ENCODE measurements at regions not wholly inside any gene's neighbourhood (a gene's known extent, or its start where the extent isn't known, plus 50 kb on each side); places are given as distances from the start of the nearest gene placed in this dataset.
"Not testable (repeated sequence)": the region's sequence is repeated elsewhere in the genome, so short reads cannot be mapped to it uniquely, and the experiment has no call there.

- not testable (repeated sequence) for DNase-seq (ENCODE audit: low spot score)
These were observed 195.3 kb downstream of the KLRB1 start for GRCh38 chr12:9412459-9412858.

- DNase-seq (ENCODE audit: low spot score) = not testable (repeated sequence)
These were observed 196.0 kb downstream of the KLRB1 start for GRCh38 chr12:9411616-9412268.

DNA sequence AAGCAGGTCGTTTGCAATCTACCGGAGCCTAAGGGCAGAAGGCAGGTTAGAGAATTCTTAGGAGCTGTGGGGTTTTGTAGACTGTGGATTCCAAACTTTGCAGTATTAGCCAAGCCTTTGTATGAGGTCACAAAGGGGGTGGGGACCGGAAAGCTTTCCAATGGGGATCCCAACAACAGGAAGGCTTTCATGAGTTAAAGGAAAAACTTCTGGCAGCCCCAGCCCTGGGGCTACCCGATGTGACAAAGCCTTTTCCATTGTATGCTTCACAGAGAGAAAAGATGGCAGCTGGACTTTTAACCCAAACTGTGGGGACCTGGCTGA lies 199.2 kb upstream of the PZP start:
- DNase-seq (ENCODE audit: low spot score) = not testable (repeated sequence)

GRCh38 chr12:9406564-9407424 lies 198.6 kb upstream of the PZP start:
- no peak for DNase-seq (ENCODE audit: low spot score)

GRCh38 chr12:9405886-9406563 lies 197.8 kb upstream of the PZP start:
- DNase-seq (ENCODE audit: low spot score) = no peak

- no peak for DNase-seq (ENCODE audit: low spot score)
These were observed 196.5 kb upstream of the PZP start for GRCh38 chr12:9404469-9405260.

DNA sequence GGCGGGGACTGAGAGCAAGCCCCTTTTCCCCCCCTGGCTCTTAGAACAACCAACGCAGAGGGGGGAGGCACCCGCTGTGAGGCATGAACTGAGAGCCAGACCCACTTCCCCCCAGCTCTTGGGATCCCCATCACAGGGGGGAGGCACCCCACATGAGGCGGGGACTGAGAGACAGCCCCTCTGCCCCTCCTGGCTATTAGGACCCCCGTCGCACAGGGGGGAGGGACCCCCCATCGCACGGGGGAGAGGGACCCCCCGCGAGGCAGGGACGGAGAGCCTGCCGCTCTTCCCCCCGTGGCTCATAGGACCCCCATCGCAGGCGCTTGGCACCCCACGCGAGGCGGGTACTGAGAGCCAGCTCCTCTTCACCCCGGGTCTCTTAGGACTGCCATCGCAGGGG lies 195.8 kb upstream of the PZP start:
- no peak for DNase-seq (ENCODE audit: low spot score)

- not testable (repeated sequence) for DNase-seq (ENCODE audit: low spot score)
These were observed 194.3 kb upstream of the PZP start for GRCh38 chr12:9402432-9403040.

DNA sequence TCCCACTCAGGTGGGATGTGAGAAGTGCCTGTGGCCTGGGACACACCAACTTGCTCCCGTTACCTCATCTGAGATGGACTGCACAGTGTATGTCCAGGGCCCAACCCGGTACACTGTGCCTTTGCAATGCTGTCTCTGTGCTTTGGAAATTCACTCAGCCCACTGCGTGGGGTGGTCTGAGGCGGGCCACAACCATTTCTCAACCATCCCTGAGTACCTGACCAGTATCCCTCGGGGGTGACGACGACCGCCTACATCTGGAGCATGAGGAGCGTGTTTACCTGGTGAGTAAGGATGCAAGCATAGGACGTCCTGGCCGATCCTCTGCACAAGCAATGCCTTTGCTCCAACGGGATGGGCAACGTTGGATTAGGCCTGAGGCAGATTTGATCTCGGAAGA lies 188.2 kb upstream of the PZP start:
- not testable (repeated sequence) for DNase-seq (ENCODE audit: low spot score)

- DNase-seq (ENCODE audit: low spot score) = not testable (repeated sequence)
These were observed 187.0 kb upstream of the PZP start for GRCh38 chr12:9395220-9395619.

- DNase-seq (ENCODE audit: low spot score) = no peak
These were observed 184.6 kb upstream of the PZP start for GRCh38 chr12:9392842-9393241.

GRCh38 chr12:9391815-9392214 lies 183.6 kb upstream of the PZP start:
- no peak for DNase-seq (ENCODE audit: low spot score)

DNA sequence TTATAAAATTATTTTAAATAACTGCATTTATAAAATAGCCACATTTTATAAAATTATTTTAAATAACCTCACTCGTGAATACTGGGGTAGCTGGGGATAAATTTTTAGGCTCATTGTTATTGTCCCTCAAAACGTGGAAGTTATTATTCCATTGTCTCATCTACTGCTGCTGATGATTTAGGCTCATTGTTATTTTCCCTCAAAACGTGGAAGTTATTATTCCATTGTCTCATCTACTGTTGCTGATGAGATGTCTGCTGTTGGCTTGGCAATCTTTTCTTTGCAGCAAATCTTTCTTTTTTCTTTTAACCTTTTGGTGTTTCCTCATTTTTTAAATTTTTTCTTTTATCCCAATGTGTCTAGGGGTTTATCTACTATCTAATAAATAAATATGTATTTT lies 182.6 kb upstream of the PZP start:
- no peak for DNase-seq (ENCODE audit: low spot score)

- DNase-seq (ENCODE audit: low spot score) = no peak
These were observed 181.6 kb upstream of the PZP start for GRCh38 chr12:9389796-9390195.

GRCh38 chr12:9388379-9388778 lies 180.2 kb upstream of the PZP start:
- DNase-seq (ENCODE audit: low spot score) = no peak

GRCh38 chr12:9387450-9387849 lies 179.3 kb upstream of the PZP start:
- no peak for DNase-seq (ENCODE audit: low spot score)

DNA sequence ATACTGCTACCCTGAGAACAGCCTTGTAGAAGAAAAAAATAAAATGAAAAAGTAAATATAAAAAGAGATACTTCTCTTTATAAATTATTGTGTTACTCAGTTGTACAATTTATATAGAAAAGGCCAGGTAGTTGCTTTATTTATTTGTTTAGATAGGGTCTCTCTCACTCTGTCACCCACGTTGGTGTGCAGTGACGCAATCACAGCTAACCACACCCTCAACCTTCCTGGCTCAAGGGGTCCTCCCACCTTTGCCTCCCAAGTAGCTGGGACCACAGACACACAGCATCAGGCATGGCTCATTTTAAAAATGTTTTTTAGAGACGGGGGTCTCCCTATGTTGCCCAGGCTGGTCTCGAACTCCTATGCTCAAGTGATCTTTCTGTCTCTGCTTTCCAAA lies 175.4 kb upstream of the PZP start:
- no peak for DNase-seq (ENCODE audit: low spot score)

GRCh38 chr12:9381619-9382018 lies 173.4 kb upstream of the PZP start:
- DNase-seq (ENCODE audit: low spot score) = no peak

DNA sequence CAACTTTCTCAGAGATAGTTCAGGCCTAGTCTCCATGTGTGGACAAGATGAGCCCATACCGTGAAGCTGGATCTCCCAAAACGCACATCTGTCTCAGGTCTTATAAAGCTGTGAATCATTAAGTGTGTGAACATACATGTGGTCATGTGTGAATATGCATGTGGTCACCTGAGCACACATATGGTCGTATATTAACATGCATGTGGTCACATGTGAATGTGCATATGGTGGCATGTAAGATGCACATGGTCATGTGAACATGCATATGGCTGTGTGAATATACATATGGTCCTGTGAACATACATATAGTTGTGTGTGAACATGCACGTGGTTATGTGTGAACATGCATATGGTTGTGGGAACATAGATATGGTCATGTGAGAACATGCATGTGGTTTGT lies 172.5 kb upstream of the PZP start:
- DNase-seq (ENCODE audit: low spot score) = no peak

- DNase-seq (ENCODE audit: low spot score) = no peak
These were observed 171.0 kb upstream of the PZP start for GRCh38 chr12:9379023-9379742.

DNA sequence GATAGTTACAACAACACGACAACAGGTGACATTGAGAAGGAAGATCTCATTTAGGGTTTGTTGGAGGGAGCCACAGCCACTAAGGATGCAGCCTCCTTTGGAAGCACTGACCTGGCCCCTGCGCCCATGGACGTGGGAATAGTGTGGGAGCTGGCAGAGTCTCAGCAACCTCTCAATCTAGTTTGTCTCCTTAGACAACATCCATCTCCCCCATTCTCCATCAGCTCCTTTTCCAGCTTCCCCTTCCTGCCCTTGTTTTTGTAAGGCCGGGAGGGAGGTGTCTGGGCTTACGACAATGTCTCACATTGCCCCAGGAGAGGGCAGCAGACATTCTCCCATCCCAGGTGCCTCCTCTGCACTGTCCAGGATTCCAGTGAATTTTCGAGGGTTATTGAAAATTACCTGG lies 170.2 kb upstream of the PZP start:
- no peak for DNase-seq (ENCODE audit: low spot score)

Measured in mucosa of gallbladder (tissue), 1 donor.